DMS153 (cell line): ENCODE measurements at regions not wholly inside any gene's neighbourhood (a gene's known extent, or its start where the extent isn't known, plus 50 kb on each side); places are given as distances from the start of the nearest gene placed in this dataset.

Experiments used
- DNase-seq: peaks from one replicate; lab custom pipeline; 2025; lab: John Stamatoyannopoulos, UW

- DNase-seq = no peak
Measured at GRCh38 chr2:186085226-186085625, 346.6 kb downstream of the FSIP2 start.

GRCh38 chr2:186093174-186093573, 354.6 kb downstream of the FSIP2 start:
- DNase-seq = no peak

GRCh38 chr2:186098821-186099220, 360.2 kb downstream of the FSIP2 start:
- DNase-seq = no peak

GRCh38 chr2:186099826-186100225, 361.2 kb downstream of the FSIP2 start:
- no peak for DNase-seq

GRCh38 chr2:186100636-186101035, 362.0 kb downstream of the FSIP2 start:
- DNase-seq = no peak

GRCh38 chr2:186101616-186102015, 363.0 kb downstream of the FSIP2 start:
- DNase-seq = no peak

- DNase-seq = no peak
Measured at GRCh38 chr2:186103276-186103675, 364.7 kb downstream of the FSIP2 start.

GRCh38 chr2:186105016-186105724, 366.6 kb downstream of the FSIP2 start:
- no peak for DNase-seq

- no peak for DNase-seq
Measured at GRCh38 chr2:186108470-186108869, 369.9 kb downstream of the FSIP2 start.

GRCh38 chr2:186113284-186113683, 372.8 kb upstream of the ZC3H15 start:
- no peak for DNase-seq

GRCh38 chr2:186125156-186125555, 360.9 kb upstream of the ZC3H15 start:
- DNase-seq = no peak

- no peak for DNase-seq
Measured at GRCh38 chr2:186125625-186126024, 360.4 kb upstream of the ZC3H15 start.

GRCh38 chr2:186126181-186126580, 359.9 kb upstream of the ZC3H15 start:
- no peak for DNase-seq

GRCh38 chr2:186129767-186130581, 356.1 kb upstream of the ZC3H15 start:
- DNase-seq = peak; percentile 70

- DNase-seq = peak; percentile 42
Measured at GRCh38 chr2:186130748-186131641, 355.1 kb upstream of the ZC3H15 start.

- no peak for DNase-seq
Measured at GRCh38 chr2:186135686-186136085, 350.4 kb upstream of the ZC3H15 start.

- DNase-seq = no peak
Measured at GRCh38 chr2:186136860-186137259, 349.2 kb upstream of the ZC3H15 start.

GRCh38 chr2:186138845-186139244, 347.2 kb upstream of the ZC3H15 start:
- DNase-seq = no peak

GRCh38 chr2:186159101-186159500, 327.0 kb upstream of the ZC3H15 start:
- DNase-seq = no peak

GRCh38 chr2:186164325-186164724, 321.7 kb upstream of the ZC3H15 start:
- DNase-seq = no peak

- DNase-seq = no peak
Measured at GRCh38 chr2:186170693-186171092, 315.4 kb upstream of the ZC3H15 start.

GRCh38 chr2:186181625-186182024, 304.4 kb upstream of the ZC3H15 start:
- no peak for DNase-seq
